GM10248 (cell line): ENCODE measurements at regions not wholly inside any gene's neighbourhood (a gene's known extent, or its start where the extent isn't known, plus 50 kb on each side); places are given as distances from the start of the nearest gene placed in this dataset.

Source experiments
- CTCF ChIA-PET: fragments of 300-600 bp; sonication (Branson Sonifier 250); formaldehyde crosslinking; extraction: SDS; loops from one replicate; lab custom pipeline; 2021; ENCODE audit warnings: antibody characterized with exemption; lab: Yijun Ruan, JAX
- POLR2A ChIA-PET: fragments of 350-650 bp; sonication (Branson Sonifier 250); formaldehyde crosslinking; extraction: SDS; loops from one replicate; lab custom pipeline; 2020; ENCODE audit warnings: antibody characterized with exemption; lab: Yijun Ruan, JAX
- DNase-seq: peaks from one replicate; pipeline ENCODE4 v3.0.0; 2012; ENCODE audit errors: extremely low spot score
- CTCF ChIP-seq: IDR thresholded peaks from 2 replicates; pipeline ENCODE4 v1.5.1; 2012; ENCODE audit warnings: mild to moderate bottlenecking, low read depth; ENCODE audit errors: extremely low read depth, missing control alignments, control extremely low read depth

- TF ChIP-seq CTCF = no peak
- DNase-seq = no peak
- CTCF ChIA-PET = no interaction called here
- POLR2A ChIA-PET = no interaction called here
These were observed 259.2 kb downstream of the DLL1 start for GRCh38 chr6:170031684-170032121.

- TF ChIP-seq CTCF = no peak
- DNase-seq = no peak
- POLR2A ChIA-PET = no interaction called here
- CTCF ChIA-PET = no interaction called here
These were observed 259.9 kb downstream of the DLL1 start for GRCh38 chr6:170030821-170031471.

- ChIA-PET CTCF (no interaction called here), POLR2A (no interaction called here)
- DNase-seq = no peak
- TF ChIP-seq CTCF = no peak
These were observed 260.5 kb downstream of the DLL1 start for GRCh38 chr6:170030284-170030815.

GRCh38 chr6:170029416-170030283 is 261.2 kb downstream of the DLL1 start:
- no peak for TF ChIP-seq CTCF
- ChIA-PET POLR2A (no interaction called here), CTCF (no interaction called here)
- DNase-seq = no peak

GRCh38 chr6:170028629-170029345 is 262.1 kb downstream of the DLL1 start:
- ChIA-PET POLR2A (no interaction called here), CTCF (no interaction called here)
- DNase-seq = no peak
- TF ChIP-seq CTCF = no peak

- CTCF ChIA-PET = no interaction called here
- DNase-seq = no peak
- POLR2A ChIA-PET = no interaction called here
- TF ChIP-seq CTCF = no peak
These were observed 263.2 kb downstream of the DLL1 start for GRCh38 chr6:170027647-170028043.
